Skeletal muscle tissue (tissue), 3 donors: ENCODE measurements at regions not wholly inside any gene's neighbourhood (a gene's known extent, or its start where the extent isn't known, plus 50 kb on each side); places are given as distances from the start of the nearest gene placed in this dataset.

Source experiments
- H3K27ac ChIP-seq: one replicate; pipeline ENCODE4 v1.7.0; 2013; ENCODE audit warnings: mild to moderate bottlenecking, low read depth, low read length, inconsistent platforms
- H3K27me3 ChIP-seq, 3 donors: one replicate each; pipeline ENCODE4 v1.7.0; 2013; ENCODE audit warnings: low read length in 3 of 3; ENCODE audit not compliant: control insufficient read depth in 3 of 3, insufficient read depth in 3 of 3
- H3K36me3 ChIP-seq, 3 donors: one replicate each; pipeline ENCODE4 v1.7.0; 2013; ENCODE audit warnings: low read length in 3 of 3; ENCODE audit not compliant: control insufficient read depth in 3 of 3, insufficient read depth in 3 of 3
- H3K4me1 ChIP-seq, 3 donors: one replicate each; pipeline ENCODE4 v1.7.0; 2013; ENCODE audit warnings: low read length in 3 of 3, mild to moderate bottlenecking in 3 of 3; ENCODE audit not compliant: control insufficient read depth in 3 of 3, insufficient read depth in 3 of 3
- H3K4me3 ChIP-seq, 3 donors: one replicate each; pipeline ENCODE4 v1.7.0; 2013; ENCODE audit warnings: low read length in 3 of 3
- H3K9ac ChIP-seq, 3 donors: one replicate each; pipeline ENCODE4 v1.7.0; 2013; ENCODE audit warnings: low read length in 3 of 3, mild to moderate bottlenecking in 3 of 3, moderate library complexity in 2 of 3, low read depth in 1 of 3
- H3K9me3 ChIP-seq, 3 donors: one replicate each; pipeline ENCODE4 v1.7.0; 2013; ENCODE audit warnings: low read length in 3 of 3; ENCODE audit not compliant: control insufficient read depth in 3 of 3
- donor health status: Osteomylitis.

- H3K4me1 ChIP-seq: no peaks in the 10 kb centered on the region
- H3K27me3 ChIP-seq: peaks cover 0 to 2% (median 2%) of the 10 kb centered on the region in 3 donors
- H3K36me3 ChIP-seq: no peaks in the 10 kb centered on the region
- H3K27ac ChIP-seq: no peak overlapping the region
- H3K9ac ChIP-seq: no peak overlapping the region
- H3K4me3 ChIP-seq: no peak overlapping the region
- H3K9me3 ChIP-seq: no peaks in the 10 kb centered on the region
These were observed 107.1 kb upstream of the PAXBP1 start for GRCh38 chr21:32878661-32879060.

DNA sequence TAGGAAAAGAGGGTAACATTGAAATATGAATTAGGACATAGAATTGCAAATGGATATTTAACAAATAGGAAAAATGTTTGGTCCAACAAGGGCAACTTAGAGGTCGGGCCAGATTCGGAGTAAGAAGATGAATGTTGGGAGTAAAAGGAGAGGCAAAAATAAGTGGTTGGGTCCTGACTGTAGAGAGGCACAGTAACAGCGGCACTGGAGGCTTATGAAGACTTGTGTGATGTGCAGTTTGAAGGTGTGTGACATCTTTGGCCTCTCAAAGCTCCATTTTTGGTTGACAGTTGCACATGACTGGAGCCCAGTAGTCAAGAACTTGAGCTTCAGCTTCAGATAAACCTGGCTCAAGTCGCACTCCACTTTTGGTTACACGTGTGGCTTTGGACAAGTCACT is 109.9 kb upstream of the PAXBP1 start:
- Histone ChIP-seq H3K27ac (no peak overlapping the region), H3K9me3 (no peaks in the 10 kb centered on the region), H3K4me1 (no peaks in the 10 kb centered on the region), H3K36me3 (no peaks in the 10 kb centered on the region), H3K27me3 (peaks cover 0 to 2% (median 2%) of the 10 kb centered on the region in 3 donors), H3K4me3 (no peak overlapping the region), H3K9ac (no peak overlapping the region)

- Histone ChIP-seq H3K4me3 (no peak overlapping the region), H3K9ac (no peak overlapping the region), H3K9me3 (no peaks in the 10 kb centered on the region), H3K27me3 (no peaks in the 10 kb centered on the region), H3K4me1 (no peaks in the 10 kb centered on the region), H3K27ac (no peak overlapping the region), H3K36me3 (no peaks in the 10 kb centered on the region)
These were observed 112.5 kb upstream of the PAXBP1 start for GRCh38 chr21:32884062-32884461.

DNA sequence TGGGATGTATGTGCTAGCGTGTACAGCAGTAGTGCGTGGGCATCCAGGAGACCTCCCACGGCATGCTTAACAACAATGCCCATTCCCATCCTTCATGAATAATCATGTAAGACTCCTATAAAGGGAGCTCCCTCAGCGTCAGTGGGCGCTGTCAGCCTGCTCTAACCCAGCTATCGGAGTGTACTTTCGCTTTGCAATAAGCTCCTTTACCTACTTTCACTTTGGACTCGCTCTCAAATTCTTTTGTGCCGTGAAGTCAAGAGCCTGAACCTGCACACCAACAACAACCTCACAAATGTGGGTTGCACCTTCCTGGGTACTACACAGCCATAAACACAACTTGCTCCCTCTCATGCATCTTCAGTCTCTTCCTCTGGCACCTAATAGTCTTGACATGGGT is 114.8 kb upstream of the PAXBP1 start:
- Histone ChIP-seq H3K27ac (no peak overlapping the region), H3K4me3 (peak overlapping the region in 1 of 3 donors; percentile 17), H3K9ac (no peak overlapping the region), H3K27me3 (peaks cover 0 to 2% (median 0%) of the 10 kb centered on the region in 3 donors), H3K36me3 (no peaks in the 10 kb centered on the region), H3K9me3 (no peaks in the 10 kb centered on the region), H3K4me1 (no peaks in the 10 kb centered on the region)

DNA sequence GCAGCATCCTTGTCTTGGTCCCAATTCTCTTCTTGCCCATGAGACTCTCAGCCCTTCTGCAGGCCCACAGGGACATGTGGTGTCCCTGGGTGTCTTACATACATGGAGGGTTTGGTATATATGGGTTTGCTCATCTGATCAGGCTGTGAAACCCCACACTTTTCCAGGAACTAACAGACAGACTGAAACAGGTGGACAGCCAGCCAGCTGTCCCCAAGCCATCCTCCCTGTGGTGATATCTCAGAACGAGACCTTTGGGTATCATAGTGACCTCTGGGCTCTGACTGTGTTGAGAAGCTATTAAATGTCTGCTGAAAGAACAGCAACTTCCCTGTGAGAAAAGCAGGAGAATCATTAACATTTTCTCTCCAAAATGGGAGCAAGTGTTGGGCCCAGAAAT is 115.5 kb upstream of the PAXBP1 start:
- no peak overlapping the region for H3K9ac ChIP-seq
- peaks cover 0 to 2% (median 0%) of the 10 kb centered on the region in 3 donors for H3K27me3 ChIP-seq
- no peaks in the 10 kb centered on the region for H3K4me1 ChIP-seq
- H3K27ac ChIP-seq: no peak overlapping the region
- H3K9me3 ChIP-seq: no peaks in the 10 kb centered on the region
- no peaks in the 10 kb centered on the region for H3K36me3 ChIP-seq
- no peak overlapping the region for H3K4me3 ChIP-seq

- Histone ChIP-seq H3K9me3 (no peaks in the 10 kb centered on the region), H3K27me3 (peaks cover 0 to 2% (median 2%) of the 10 kb centered on the region in 3 donors), H3K27ac (no peak overlapping the region), H3K9ac (no peak overlapping the region), H3K4me1 (no peaks in the 10 kb centered on the region), H3K4me3 (no peak overlapping the region), H3K36me3 (no peaks in the 10 kb centered on the region)
These were observed 117.4 kb upstream of the PAXBP1 start for GRCh38 chr21:32888971-32889370.

GRCh38 chr21:32889596-32889995 is 118.0 kb upstream of the PAXBP1 start:
- Histone ChIP-seq H3K27me3 (peaks cover 0 to 2% (median 2%) of the 10 kb centered on the region in 3 donors), H3K36me3 (no peaks in the 10 kb centered on the region), H3K9me3 (no peaks in the 10 kb centered on the region), H3K9ac (no peak overlapping the region), H3K4me3 (no peak overlapping the region), H3K4me1 (no peaks in the 10 kb centered on the region), H3K27ac (no peak overlapping the region)

DNA sequence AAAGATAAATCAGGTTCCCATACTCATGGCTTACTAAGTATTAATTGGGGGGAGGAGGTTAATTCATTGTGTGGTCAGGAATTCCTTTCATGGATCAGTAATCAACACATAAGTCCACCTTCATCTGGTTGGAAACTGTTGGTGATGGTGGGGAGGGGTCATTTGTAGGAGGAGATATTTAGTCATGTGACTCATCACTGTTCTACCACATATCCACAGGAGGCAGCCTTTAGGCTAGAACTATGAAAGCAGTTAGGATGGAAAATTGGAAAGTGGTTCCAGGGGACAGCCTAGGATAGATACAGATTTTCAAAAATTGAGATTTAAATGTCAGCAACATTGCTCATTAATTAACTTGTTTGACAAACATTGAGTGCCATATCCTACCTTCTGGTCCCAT is 122.8 kb upstream of the PAXBP1 start:
- Histone ChIP-seq H3K36me3 (no peaks in the 10 kb centered on the region), H3K27ac (no peak overlapping the region), H3K4me1 (no peaks in the 10 kb centered on the region), H3K4me3 (no peak overlapping the region), H3K9me3 (peaks cover 0 to 3% (median 0%) of the 10 kb centered on the region in 3 donors), H3K27me3 (peaks cover 0 to 2% (median 2%) of the 10 kb centered on the region in 3 donors), H3K9ac (no peak overlapping the region)

GRCh38 chr21:32900814-32901213 is 124.9 kb upstream of the OLIG2 start:
- H3K36me3 ChIP-seq: no peaks in the 10 kb centered on the region
- no peak overlapping the region for H3K27ac ChIP-seq
- no peak overlapping the region for H3K9ac ChIP-seq
- no peaks in the 10 kb centered on the region for H3K4me1 ChIP-seq
- no peak overlapping the region for H3K4me3 ChIP-seq
- H3K27me3 ChIP-seq: peaks cover 0 to 3% (median 0%) of the 10 kb centered on the region in 3 donors
- no peaks in the 10 kb centered on the region for H3K9me3 ChIP-seq

DNA sequence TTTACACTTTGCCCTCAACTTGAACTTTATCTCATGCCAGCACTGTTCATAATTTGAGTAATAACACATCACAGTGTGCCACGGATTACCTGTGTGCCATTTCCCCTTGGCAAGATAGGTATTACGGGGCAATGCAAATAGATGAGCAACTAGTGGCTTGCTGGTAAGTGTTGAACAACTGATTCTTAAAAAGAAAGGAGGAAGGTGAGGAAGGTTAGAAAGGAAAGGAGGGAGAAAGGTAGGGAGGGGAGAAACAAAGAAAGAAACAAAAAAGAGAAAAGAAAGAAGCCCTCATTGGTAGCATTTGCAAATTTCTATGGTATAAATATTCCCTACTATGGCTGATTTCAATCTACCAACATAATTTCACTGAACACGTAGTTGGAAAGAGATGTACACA is 118.2 kb upstream of the OLIG2 start:
- no peak overlapping the region for H3K9ac ChIP-seq
- peaks cover 0 to 3% (median 0%) of the 10 kb centered on the region in 3 donors for H3K27me3 ChIP-seq
- H3K27ac ChIP-seq: no peak overlapping the region
- H3K4me1 ChIP-seq: no peaks in the 10 kb centered on the region
- H3K4me3 ChIP-seq: no peak overlapping the region
- no peaks in the 10 kb centered on the region for H3K36me3 ChIP-seq
- H3K9me3 ChIP-seq: no peaks in the 10 kb centered on the region

- no peak overlapping the region for H3K27ac ChIP-seq
- no peaks in the 10 kb centered on the region for H3K9me3 ChIP-seq
- no peak overlapping the region for H3K9ac ChIP-seq
- no peaks in the 10 kb centered on the region for H3K4me1 ChIP-seq
- H3K27me3 ChIP-seq: peaks cover 0 to 3% (median 0%) of the 10 kb centered on the region in 3 donors
- H3K4me3 ChIP-seq: no peak overlapping the region
- H3K36me3 ChIP-seq: no peaks in the 10 kb centered on the region
These were observed 117.2 kb upstream of the OLIG2 start for GRCh38 chr21:32908534-32908933.
